SJSA1 (cell line): ENCODE measurements at regions not wholly inside any gene's neighbourhood (a gene's known extent, or its start where the extent isn't known, plus 50 kb on each side); places are given as distances from the start of the nearest gene placed in this dataset.

Experiments
- DNase-seq, 2 experiments: peaks; one replicate each; pipeline ENCODE4 v3.0.0-alpha.2; 2015 to 2020; ENCODE audit warnings: low spot score in 2 of 2, low read depth in 1 of 2
- H3K27ac ChIP-seq: fragments of 250-450 bp; sonication (Bioruptor Pico); 2 replicates; pipeline ENCODE4 v1.5.1; 2020; ENCODE audit warnings: mild to moderate bottlenecking, moderate library complexity
- H3K27me3 ChIP-seq: fragments of 250-450 bp; sonication (Bioruptor Pico); replicated peaks from 2 replicates; pipeline ENCODE4 v1.5.1; 2020; ENCODE audit warnings: mild to moderate bottlenecking, moderate library complexity
- H3K36me3 ChIP-seq: fragments of 250-450 bp; sonication (Bioruptor Pico); 2 replicates; pipeline ENCODE4 v1.5.1; 2020; ENCODE audit warnings: mild to moderate bottlenecking
- H3K4me1 ChIP-seq: fragments of 250-450 bp; sonication (Bioruptor Pico); replicated peaks from 2 replicates; pipeline ENCODE4 v1.6.1; 2021; ENCODE audit warnings: mild to moderate bottlenecking
- H3K4me3 ChIP-seq: fragments of 250-450 bp; sonication (Bioruptor Pico); 2 replicates; pipeline ENCODE4 v1.5.1; 2020; ENCODE audit warnings: mild to moderate bottlenecking
- H3K9me3 ChIP-seq: fragments of 250-450 bp; sonication (Bioruptor Pico); replicated peaks from 2 replicates; pipeline ENCODE4 v1.5.1; 2020; ENCODE audit warnings: mild to moderate bottlenecking

- peak; percentile 79 to 80 for DNase-seq
These were observed 128.0 kb downstream of the RIN2 start for GRCh38 chr20:19885939-19886660.

GRCh38 chr20:19886661-19887288 is 128.7 kb downstream of the RIN2 start:
- H3K9me3 ChIP-seq, result no peaks in the 10 kb centered on the region
- DNase-seq, result no peak
- no peaks in the 10 kb centered on the region for H3K27me3 ChIP-seq
- H3K27ac ChIP-seq, result peak overlapping the region; percentile 55
- peaks cover 12% of the 10 kb centered on the region; the same call in 1 of the 2 replicates for H3K36me3 ChIP-seq
- H3K4me3 ChIP-seq, result peak overlapping the region; percentile 6
- H3K4me1 ChIP-seq, result peaks cover 59% of the 10 kb centered on the region

More at GRCh38 chr20:19885939-19886660, 128.0 kb downstream of the RIN2 start:
- H3K27ac ChIP-seq, result peak overlapping the region; percentile 55
- H3K27me3 ChIP-seq, result no peaks in the 10 kb centered on the region
- peaks cover 66% of the 10 kb centered on the region for H3K4me1 ChIP-seq
- peaks cover 10% of the 10 kb centered on the region; the same call in 1 of the 2 replicates for H3K36me3 ChIP-seq
- no peaks in the 10 kb centered on the region for H3K9me3 ChIP-seq
- peak overlapping the region; percentile 6 for H3K4me3 ChIP-seq

GRCh38 chr20:19887556-19888268 is 129.4 kb upstream of the NAA20 start:
- no peak overlapping the region for H3K4me3 ChIP-seq
- H3K4me1 ChIP-seq, result peaks cover 59% of the 10 kb centered on the region
- H3K27ac ChIP-seq, result 0 out of 2 replicates have a peak overlapping the region, but pooled peaks have one; percentile 23
- no peaks in the 10 kb centered on the region for H3K27me3 ChIP-seq
- no peak for DNase-seq
- H3K36me3 ChIP-seq, result peaks cover 13% of the 10 kb centered on the region; the same call in 1 of the 2 replicates
- H3K9me3 ChIP-seq, result no peaks in the 10 kb centered on the region

GRCh38 chr20:19888269-19888671 is 128.9 kb upstream of the NAA20 start:
- Histone ChIP-seq H3K4me3 (no peak overlapping the region), H3K27me3 (no peaks in the 10 kb centered on the region), H3K36me3 (peaks cover 18% of the 10 kb centered on the region; the same call in 1 of the 2 replicates), H3K9me3 (no peaks in the 10 kb centered on the region), H3K27ac (peak overlapping the region; percentile 91; the same call in 1 of the 2 replicates), H3K4me1 (peaks cover 59% of the 10 kb centered on the region)
- DNase-seq, result no peak

GRCh38 chr20:19889011-19889953 is 127.9 kb upstream of the NAA20 start:
- Histone ChIP-seq H3K9me3 (no peaks in the 10 kb centered on the region), H3K27me3 (no peaks in the 10 kb centered on the region), H3K4me3 (peak overlapping the region; percentile 23), H3K27ac (peak overlapping the region; percentile 91), H3K4me1 (peaks cover 58% of the 10 kb centered on the region), H3K36me3 (peaks cover 20% of the 10 kb centered on the region; the same call in 1 of the 2 replicates)
- DNase-seq, result peak; percentile 58 to 71

- Histone ChIP-seq H3K36me3 (peaks cover 20% of the 10 kb centered on the region; the same call in 1 of the 2 replicates), H3K4me3 (no peak overlapping the region), H3K4me1 (peaks cover 45% of the 10 kb centered on the region), H3K27me3 (no peaks in the 10 kb centered on the region), H3K9me3 (no peaks in the 10 kb centered on the region), H3K27ac (peak overlapping the region; percentile 91; the same call in 1 of the 2 replicates)
- no peak for DNase-seq
These were observed 126.6 kb upstream of the NAA20 start for GRCh38 chr20:19890445-19891051.

GRCh38 chr20:19893356-19893755 is 123.8 kb upstream of the NAA20 start:
- DNase-seq, result no peak
- H3K36me3 ChIP-seq, result peaks cover 25% of the 10 kb centered on the region
- H3K9me3 ChIP-seq, result no peaks in the 10 kb centered on the region

GRCh38 chr20:19895761-19896160 is 121.4 kb upstream of the NAA20 start:
- DNase-seq, result no peak
- H3K9me3 ChIP-seq, result peaks cover 14% of the 10 kb centered on the region
- H3K4me1 ChIP-seq, result no peaks in the 10 kb centered on the region
- H3K27me3 ChIP-seq, result no peaks in the 10 kb centered on the region
- peaks cover 28% of the 10 kb centered on the region for H3K36me3 ChIP-seq
- H3K4me3 ChIP-seq, result no peak overlapping the region
- H3K27ac ChIP-seq, result no peak overlapping the region

More at GRCh38 chr20:19893356-19893755, 123.8 kb upstream of the NAA20 start:
- no peak overlapping the region for H3K27ac ChIP-seq
- peaks cover 19% of the 10 kb centered on the region for H3K4me1 ChIP-seq
- H3K4me3 ChIP-seq, result no peak overlapping the region
- no peaks in the 10 kb centered on the region for H3K27me3 ChIP-seq

GRCh38 chr20:19897891-19898290 is 119.3 kb upstream of the NAA20 start:
- no peak for DNase-seq
- Histone ChIP-seq H3K9me3 (peaks cover 14% of the 10 kb centered on the region), H3K4me3 (no peak overlapping the region), H3K27me3 (no peaks in the 10 kb centered on the region), H3K27ac (no peak overlapping the region), H3K4me1 (peaks cover 6% of the 10 kb centered on the region), H3K36me3 (peaks cover 20% of the 10 kb centered on the region)

GRCh38 chr20:19901226-19901625 is 115.9 kb upstream of the NAA20 start:
- no peak for DNase-seq
- H3K9me3 ChIP-seq, result peaks cover 14% of the 10 kb centered on the region
- H3K4me3 ChIP-seq, result no peak overlapping the region
- H3K4me1 ChIP-seq, result peaks cover 13% of the 10 kb centered on the region
- peaks cover 17% of the 10 kb centered on the region for H3K36me3 ChIP-seq
- H3K27me3 ChIP-seq, result no peaks in the 10 kb centered on the region
- no peak overlapping the region for H3K27ac ChIP-seq

- H3K27ac ChIP-seq, result no peak overlapping the region
- DNase-seq, result peak; percentile 75 to 77
These were observed 113.9 kb upstream of the NAA20 start for GRCh38 chr20:19903168-19903811.

GRCh38 chr20:19907326-19908056 is 109.7 kb upstream of the NAA20 start:
- H3K4me1 ChIP-seq, result peaks cover 7% of the 10 kb centered on the region
- no peaks in the 10 kb centered on the region for H3K27me3 ChIP-seq
- H3K36me3 ChIP-seq, result peaks cover 5% of the 10 kb centered on the region; the same call in 1 of the 2 replicates
- no peak overlapping the region for H3K4me3 ChIP-seq
- no peak for DNase-seq
- no peaks in the 10 kb centered on the region for H3K9me3 ChIP-seq
- H3K27ac ChIP-seq, result no peak overlapping the region

More at GRCh38 chr20:19903168-19903811, 113.9 kb upstream of the NAA20 start:
- peaks cover 12% of the 10 kb centered on the region for H3K36me3 ChIP-seq
- H3K4me1 ChIP-seq, result peaks cover 13% of the 10 kb centered on the region
- H3K4me3 ChIP-seq, result no peak overlapping the region
- H3K27me3 ChIP-seq, result no peaks in the 10 kb centered on the region
- peaks cover 14% of the 10 kb centered on the region for H3K9me3 ChIP-seq
